C4-2B (cell line): ENCODE measurements at regions not wholly inside any gene's neighbourhood (a gene's known extent, or its start where the extent isn't known, plus 50 kb on each side); places are given as distances from the start of the nearest gene placed in this dataset.

Source experiments
- ZFX ChIP-seq: fragments of 450-650 bp; IDR thresholded peaks from 2 replicates; pipeline ENCODE4 v1.6.1; 2017
- TF ChIP-seq, protein P1 (sequence below): fragments of 450-650 bp; conservative IDR thresholded peaks from 2 replicates; pipeline ENCODE4 v1.5.1; 2017; ENCODE audit warnings: mild to moderate bottlenecking

- TF ChIP-seq, protein P1, sequence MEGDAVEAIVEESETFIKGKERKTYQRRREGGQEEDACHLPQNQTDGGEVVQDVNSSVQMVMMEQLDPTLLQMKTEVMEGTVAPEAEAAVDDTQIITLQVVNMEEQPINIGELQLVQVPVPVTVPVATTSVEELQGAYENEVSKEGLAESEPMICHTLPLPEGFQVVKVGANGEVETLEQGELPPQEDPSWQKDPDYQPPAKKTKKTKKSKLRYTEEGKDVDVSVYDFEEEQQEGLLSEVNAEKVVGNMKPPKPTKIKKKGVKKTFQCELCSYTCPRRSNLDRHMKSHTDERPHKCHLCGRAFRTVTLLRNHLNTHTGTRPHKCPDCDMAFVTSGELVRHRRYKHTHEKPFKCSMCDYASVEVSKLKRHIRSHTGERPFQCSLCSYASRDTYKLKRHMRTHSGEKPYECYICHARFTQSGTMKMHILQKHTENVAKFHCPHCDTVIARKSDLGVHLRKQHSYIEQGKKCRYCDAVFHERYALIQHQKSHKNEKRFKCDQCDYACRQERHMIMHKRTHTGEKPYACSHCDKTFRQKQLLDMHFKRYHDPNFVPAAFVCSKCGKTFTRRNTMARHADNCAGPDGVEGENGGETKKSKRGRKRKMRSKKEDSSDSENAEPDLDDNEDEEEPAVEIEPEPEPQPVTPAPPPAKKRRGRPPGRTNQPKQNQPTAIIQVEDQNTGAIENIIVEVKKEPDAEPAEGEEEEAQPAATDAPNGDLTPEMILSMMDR, result no peak
- TF ChIP-seq ZFX, result no peak
These were observed 928.7 kb upstream of the GJE1 start for GRCh38 chr6:141203902-141204575.
